IMR-90 (cell line): ENCODE measurements at regions not wholly inside any gene's neighbourhood (a gene's known extent, or its start where the extent isn't known, plus 50 kb on each side); places are given as distances from the start of the nearest gene placed in this dataset.

Experiments
- ATAC-seq: fragments of 200-7000 bp; cut with Tn5 transposase; 2 replicates; pipeline ENCODE4 v1.9.1; 2020; ENCODE audit warnings: low read depth, mild to moderate bottlenecking, moderate library complexity
- BruUV-seq: library from RNA; stranded (reverse); fragments of 400-500 nt; replicated peaks from 2 replicates; lab custom pipeline; 2021; lab: Mats Ljungman, UMichigan
- CTCF ChIA-PET: fragments of 300-600 bp; formaldehyde crosslinking; extraction: SDS; loops from one replicate; lab custom pipeline; 2021; ENCODE audit warnings: antibody characterized with exemption; lab: Yijun Ruan, JAX
- POLR2A ChIA-PET: fragments of 300-600 bp; sonication (Branson Sonifier 250); formaldehyde crosslinking; loops from one replicate; lab custom pipeline; 2022; ENCODE audit warnings: antibody characterized with exemption; ENCODE audit not compliant: unreplicated experiment; lab: Charles Lee
- DNase-seq: peaks from one replicate; pipeline ENCODE4 v3.0.0; 2013
- H2AFZ ChIP-seq: replicated peaks from 2 replicates; pipeline ENCODE3; 2013; ENCODE audit warnings: low read length, mild to moderate bottlenecking; ENCODE audit not compliant: poor library complexity
- H2AK5ac ChIP-seq: 2 replicates; pipeline ENCODE4 v1.6.1; 2013; ENCODE audit warnings: low read depth, low read length, inconsistent platforms
- H2AK9ac ChIP-seq: replicated peaks from 2 replicates; pipeline ENCODE3; 2013; ENCODE audit warnings: mild to moderate bottlenecking, low read depth, low read length, moderate library complexity; ENCODE audit not compliant: poor library complexity
- H2BK120ac ChIP-seq: 2 replicates; pipeline ENCODE4 v1.6.1; 2013; ENCODE audit warnings: low read depth, low read length, inconsistent platforms
- H2BK15ac ChIP-seq: 3 replicates; pipeline ENCODE4 v1.6.1; 2013; ENCODE audit warnings: low read depth, low read length, inconsistent platforms
- H2BK20ac ChIP-seq: 2 replicates; pipeline ENCODE4 v1.6.1; 2013; ENCODE audit warnings: low read depth, mild to moderate bottlenecking, inconsistent platforms, low read length, moderate library complexity
- H2BK5ac ChIP-seq: 2 replicates; pipeline ENCODE4 v1.6.1; 2013; ENCODE audit warnings: mild to moderate bottlenecking, low read depth, low read length, inconsistent platforms; ENCODE audit not compliant: poor library complexity, severe bottlenecking
- H3K14ac ChIP-seq: replicated peaks from 2 replicates; pipeline ENCODE4 v1.6.1; 2013; ENCODE audit warnings: low read depth, low read length, inconsistent platforms
- H3K18ac ChIP-seq: 2 replicates; pipeline ENCODE4 v1.6.1; 2013; ENCODE audit warnings: low read depth, low read length, control low read depth
- H3K23ac ChIP-seq: 2 replicates; pipeline ENCODE4 v1.6.1; 2013; ENCODE audit warnings: low read depth, low read length, inconsistent platforms
- H3K27ac ChIP-seq: 2 replicates; pipeline ENCODE4 v1.5.1; 2013; ENCODE audit warnings: mild to moderate bottlenecking, control low read depth, low read length; ENCODE audit not compliant: insufficient read depth
- H3K27me3 ChIP-seq: 2 replicates; pipeline ENCODE4 v1.6.1; 2013; ENCODE audit warnings: low read length; ENCODE audit not compliant: control insufficient read depth, insufficient read depth
- H3K36me3 ChIP-seq: 2 replicates; pipeline ENCODE4 v1.6.1; 2013; ENCODE audit warnings: low read length, mixed read lengths; ENCODE audit not compliant: control insufficient read depth, insufficient read depth
- H3K4ac ChIP-seq: 2 replicates; pipeline ENCODE4 v1.6.1; 2013; ENCODE audit warnings: low read depth, low read length, inconsistent platforms
- H3K4me1 ChIP-seq: 2 replicates; pipeline ENCODE4 v1.6.1; 2013; ENCODE audit warnings: low read length, mixed read lengths; ENCODE audit not compliant: control insufficient read depth, insufficient read depth
- H3K4me2 ChIP-seq: 2 replicates; pipeline ENCODE4 v1.6.1; 2013; ENCODE audit warnings: low read depth, mild to moderate bottlenecking, control low read depth, low read length, moderate library complexity
- H3K4me3 ChIP-seq: 2 replicates; pipeline ENCODE4 v1.5.1; 2013; ENCODE audit warnings: low read depth, mild to moderate bottlenecking, control low read depth, low read length, moderate library complexity; ENCODE audit not compliant: insufficient read depth
- H3K56ac ChIP-seq: 2 replicates; pipeline ENCODE4 v1.6.1; 2013; ENCODE audit warnings: low read length, inconsistent platforms; ENCODE audit not compliant: insufficient read depth; ENCODE audit errors: extremely low read depth
- H3K79me1 ChIP-seq, 2 experiments: 2 replicates each; pipeline ENCODE4 v1.6.1; 2013; ENCODE audit warnings: low read length in 2 of 2, inconsistent platforms in 1 of 2, low read depth in 1 of 2
- H3K9ac ChIP-seq: 2 replicates; pipeline ENCODE4 v1.6.1; 2013; ENCODE audit warnings: low read depth, low read length, control low read depth
- H3K9me1 ChIP-seq: 2 replicates; pipeline ENCODE4 v1.6.1; 2013; ENCODE audit warnings: low read length, inconsistent platforms; ENCODE audit not compliant: insufficient read depth
- H3K9me3 ChIP-seq: 2 replicates; pipeline ENCODE4 v1.6.1; 2013; ENCODE audit warnings: low read length; ENCODE audit not compliant: control insufficient read depth, insufficient read depth
- H4K20me1 ChIP-seq: 2 replicates; pipeline ENCODE4 v1.6.1; 2013; ENCODE audit warnings: low read length, inconsistent platforms; ENCODE audit not compliant: insufficient read depth
- H4K5ac ChIP-seq: 2 replicates; pipeline ENCODE4 v1.6.1; 2013; ENCODE audit warnings: mild to moderate bottlenecking, low read depth, low read length, control low read depth
- H4K8ac ChIP-seq, 2 experiments: 2 replicates each; pipeline ENCODE4 v1.6.1; 2013; ENCODE audit warnings: low read depth in 2 of 2, low read length in 2 of 2, control low read depth in 1 of 2, inconsistent platforms in 1 of 2
- H4K91ac ChIP-seq: 2 replicates; pipeline ENCODE4 v1.6.1; 2013; ENCODE audit warnings: low read depth, low read length, inconsistent platforms; ENCODE audit not compliant: insufficient read depth
- BHLHE40 ChIP-seq: fragments of 150-350 bp; IDR thresholded peaks from 2 replicates; pipeline ENCODE4 v1.6.1; 2016; ENCODE audit warnings: mild to moderate bottlenecking, low read depth, low read length
- WGBS, 2 experiments: methylation state at CpG; one replicate each; pipeline versions ENCODE4 v1.1.5 to v1.1.7; 2013; ENCODE audit warnings: missing lambda C conversion rate in 2 of 2; ENCODE audit not compliant: insufficient read length in 1 of 2; ENCODE audit errors: extremely low coverage in 2 of 2; 5-methylcytosine and 5-hydroxymethylcytosine counted together
- dilution Hi-C: fragments of 300-500 bp; cut with HindIII; formaldehyde crosslinking; loops from one replicate; pipeline ENCODE4 v1.14.3; 2018; ENCODE audit warnings: low sequenced_read_pairs; ENCODE audit not compliant: unreplicated experiment
- in situ Hi-C: fragments of 300-500 bp; cut with MboI; formaldehyde crosslinking; loops from 3 replicates; pipeline ENCODE4 v1.14.3; 2019; ENCODE audit warnings: low sequenced_read_pairs, inconsistent platforms, mixed read lengths
- intact Hi-C: fragments of 100-400 bp; cut with micrococcal nuclease; formaldehyde crosslinking; loops from 2 replicates; pipeline ENCODE4 v1.10.0; 2022

- Histone ChIP-seq H2BK120ac (no peak overlapping the region), H2BK20ac (no peak overlapping the region), H3K79me1 (no peaks in the 10 kb centered on the region), H3K36me3 (no peaks in the 10 kb centered on the region), H3K14ac (no peak overlapping the region), H3K4me1 (no peaks in the 10 kb centered on the region), H3K9me3 (no peaks in the 10 kb centered on the region), H2AFZ (no peak overlapping the region), H4K8ac (no peak overlapping the region), H4K20me1 (no peaks in the 10 kb centered on the region), H2BK5ac (no peak overlapping the region), H2AK5ac (no peak overlapping the region), H2AK9ac (no peak overlapping the region), H3K56ac (no peak overlapping the region), H3K9me1 (no peaks in the 10 kb centered on the region), H3K27ac (no peak overlapping the region), H4K91ac (no peak overlapping the region), H3K4ac (no peak overlapping the region), H2BK15ac (no peak overlapping the region), H3K18ac (no peak overlapping the region), H4K5ac (no peak overlapping the region), H3K4me2 (no peak overlapping the region), H3K27me3 (no peaks in the 10 kb centered on the region), H3K9ac (no peak overlapping the region), H3K23ac (no peak overlapping the region), H3K4me3 (no peak overlapping the region)
- DNase-seq (no peak), ATAC-seq (no peak)
- BruUV-seq: no TSS peak
- in situ Hi-C loops: no loop called here
- no peak for TF ChIP-seq BHLHE40
- dilution Hi-C loops: no loop called here
- ChIA-PET POLR2A (no interaction called here), CTCF (no interaction called here)
- no CpG with 5 or more reads among the region's 4 CpGs for WGBS, 2 experiments
- intact Hi-C loops: no loop called here
Observed at GRCh38 chr6:47908271-47908670, 126.4 kb downstream of the OPN5 start.
